ENCODE measurements at regions not wholly inside any gene's neighbourhood (a gene's known extent, or its start where the extent isn't known, plus 50 kb on each side); places are given as distances from the start of the nearest gene placed in this dataset.

DNA sequence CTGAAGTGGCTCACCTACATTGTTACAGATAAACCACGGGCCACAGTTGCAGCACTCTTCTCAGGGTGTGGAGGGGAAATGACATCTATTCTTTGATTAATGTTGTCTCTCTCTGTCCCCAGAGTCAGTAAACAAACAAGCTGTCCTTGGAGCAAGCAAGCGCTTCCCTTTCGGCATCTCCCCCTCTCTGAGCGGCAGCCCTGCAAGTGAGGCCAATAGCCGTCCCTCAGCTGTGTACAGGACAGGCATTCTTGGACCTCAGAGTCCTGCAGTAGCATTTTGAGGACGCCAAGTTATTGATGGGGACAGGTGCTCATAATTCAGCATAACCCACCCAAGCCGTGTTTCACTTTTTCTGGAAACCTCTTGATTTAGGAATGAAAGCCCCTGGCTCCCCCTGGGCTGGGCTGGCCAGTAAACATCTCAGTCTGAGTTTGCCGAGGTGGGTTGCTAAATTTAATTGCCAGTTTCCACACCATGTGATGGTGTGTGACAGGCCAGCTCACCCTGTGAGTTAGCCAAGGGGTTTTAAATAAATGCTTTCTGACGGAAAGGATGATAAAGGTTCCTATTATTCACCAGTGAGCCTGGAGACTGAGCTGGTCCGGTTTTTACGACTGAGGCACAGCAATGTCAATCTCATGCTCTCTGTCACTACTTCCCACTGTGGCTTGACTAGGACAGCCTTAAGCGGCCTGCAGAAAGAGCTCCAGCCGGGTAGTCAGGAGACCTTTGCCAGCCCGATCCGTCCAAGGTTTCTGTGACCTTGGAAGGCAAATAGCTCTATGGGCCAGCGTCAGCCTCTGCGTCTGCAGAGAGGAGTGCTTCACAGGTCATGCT, 214.8 kb upstream of the RREB1 start:
- no peaks in the 10 kb centered on the region for H3K9me3 ChIP-seq (ENCODE audit: low read depth, low read length)
- H3K4me3 ChIP-seq (ENCODE audit: low read length), result no peak overlapping the region
- peaks cover 36% of the 10 kb centered on the region for H3K4me1 ChIP-seq (ENCODE audit: insufficient read depth, low read length)
- no peaks in the 10 kb centered on the region for H3K27me3 ChIP-seq (ENCODE audit: insufficient read depth, low read length)

DNA sequence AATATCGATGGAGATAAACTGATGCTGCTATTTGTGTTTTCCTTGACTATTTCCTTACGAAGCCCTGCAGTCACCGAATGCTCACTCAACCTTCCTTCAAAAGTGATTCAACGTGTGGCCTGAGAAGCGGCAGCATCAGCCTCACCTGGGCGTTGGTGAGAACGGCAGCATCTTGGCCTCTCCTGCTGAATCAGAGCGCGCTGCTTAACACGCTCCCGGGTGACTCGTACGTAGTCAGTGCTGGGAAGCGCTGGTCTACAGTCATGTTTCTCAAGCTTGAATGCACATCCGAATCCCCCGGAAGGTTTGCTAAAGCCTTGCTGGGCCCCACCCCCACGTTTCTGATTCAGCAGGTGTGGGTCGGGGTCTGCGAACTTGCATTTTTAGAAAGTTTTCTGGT, 214.1 kb upstream of the RREB1 start:
- Histone ChIP-seq H3K27me3 (ENCODE audit: insufficient read depth, low read length) (no peaks in the 10 kb centered on the region), H3K4me3 (ENCODE audit: low read length) (no peak overlapping the region), H3K9me3 (ENCODE audit: low read depth, low read length) (no peaks in the 10 kb centered on the region), H3K4me1 (ENCODE audit: insufficient read depth, low read length) (peaks cover 36% of the 10 kb centered on the region)

DNA sequence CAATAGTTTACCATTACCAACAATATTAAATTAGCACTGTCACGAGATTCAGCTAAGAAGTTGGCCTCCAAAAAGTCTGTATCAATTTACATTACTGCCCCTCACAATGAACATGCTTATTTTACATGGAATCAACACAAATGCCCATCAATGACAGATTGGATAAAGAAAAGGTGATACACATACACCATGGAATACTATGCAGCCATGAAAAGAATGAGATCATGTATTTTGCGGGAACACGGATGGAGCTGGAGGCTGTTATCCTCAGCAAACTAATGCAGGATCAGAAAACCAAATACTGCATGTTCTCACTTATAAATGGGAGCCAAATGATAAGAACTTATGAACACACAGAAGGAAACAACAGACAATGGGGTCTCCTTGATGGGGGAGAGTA, 211.8 kb upstream of the RREB1 start:
- Histone ChIP-seq H3K9me3 (ENCODE audit: low read depth, low read length) (no peaks in the 10 kb centered on the region), H3K4me3 (ENCODE audit: low read length) (no peak overlapping the region), H3K4me1 (ENCODE audit: insufficient read depth, low read length) (peaks cover 27% of the 10 kb centered on the region), H3K27me3 (ENCODE audit: insufficient read depth, low read length) (no peaks in the 10 kb centered on the region)

DNA sequence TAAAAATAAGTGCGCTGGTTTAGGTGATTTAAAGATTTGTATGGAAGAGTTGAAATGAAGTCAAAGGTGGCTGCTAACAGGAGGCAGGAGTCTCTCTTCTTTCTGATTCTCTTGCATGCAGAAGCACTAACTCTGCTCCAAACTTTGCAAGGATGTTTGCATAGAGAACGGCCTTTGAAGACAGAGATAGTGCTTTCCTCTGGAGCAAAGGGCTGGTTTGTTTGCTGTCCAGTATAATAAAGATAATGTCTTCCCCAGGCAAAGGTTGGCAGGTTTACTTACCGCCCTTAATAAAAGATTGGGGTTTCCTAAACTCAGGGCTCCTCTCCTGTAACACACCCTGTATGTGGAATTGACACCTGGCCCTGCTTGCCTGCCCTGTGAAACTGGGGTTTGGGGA, 210.6 kb upstream of the RREB1 start:
- Histone ChIP-seq H3K4me3 (ENCODE audit: low read length) (no peak overlapping the region), H3K27me3 (ENCODE audit: insufficient read depth, low read length) (no peaks in the 10 kb centered on the region), H3K9me3 (ENCODE audit: low read depth, low read length) (no peaks in the 10 kb centered on the region), H3K4me1 (ENCODE audit: insufficient read depth, low read length) (peaks cover 15% of the 10 kb centered on the region)

DNA sequence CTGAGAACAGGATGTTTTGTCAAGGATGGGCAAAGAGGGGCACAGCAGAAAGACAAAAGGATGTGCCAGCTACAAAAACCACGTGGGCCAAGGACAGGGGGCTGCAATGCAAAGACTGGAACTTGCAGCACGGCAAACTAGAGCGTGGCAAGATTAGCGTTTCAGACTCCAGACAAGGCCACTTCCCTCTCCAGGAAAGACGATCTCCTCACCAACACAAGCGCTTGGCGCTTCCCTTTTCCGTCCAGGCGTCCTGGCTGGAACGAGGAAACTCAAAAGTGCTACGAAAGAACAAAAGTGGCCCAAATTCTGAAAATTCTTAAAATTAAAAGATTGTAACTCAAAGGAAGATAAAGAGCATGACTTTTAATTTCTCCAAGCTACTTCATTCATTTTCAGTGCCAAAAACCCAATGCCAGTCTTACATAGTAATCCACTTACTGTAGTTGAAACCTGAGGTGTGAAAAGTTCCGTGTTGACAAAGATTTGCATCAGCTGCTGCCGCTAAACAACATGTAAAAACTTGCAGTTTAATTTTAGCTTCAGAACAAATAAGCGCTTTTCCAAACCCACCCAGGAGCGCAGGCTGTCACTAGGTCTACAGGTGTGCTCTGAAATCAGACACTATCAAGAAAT, 207.1 kb upstream of the RREB1 start:
- Histone ChIP-seq H3K9me3 (ENCODE audit: low read depth, low read length) (no peaks in the 10 kb centered on the region), H3K27me3 (ENCODE audit: insufficient read depth, low read length) (no peaks in the 10 kb centered on the region), H3K4me1 (ENCODE audit: insufficient read depth, low read length) (peaks cover 7% of the 10 kb centered on the region), H3K4me3 (ENCODE audit: low read length) (no peak overlapping the region)

DNA sequence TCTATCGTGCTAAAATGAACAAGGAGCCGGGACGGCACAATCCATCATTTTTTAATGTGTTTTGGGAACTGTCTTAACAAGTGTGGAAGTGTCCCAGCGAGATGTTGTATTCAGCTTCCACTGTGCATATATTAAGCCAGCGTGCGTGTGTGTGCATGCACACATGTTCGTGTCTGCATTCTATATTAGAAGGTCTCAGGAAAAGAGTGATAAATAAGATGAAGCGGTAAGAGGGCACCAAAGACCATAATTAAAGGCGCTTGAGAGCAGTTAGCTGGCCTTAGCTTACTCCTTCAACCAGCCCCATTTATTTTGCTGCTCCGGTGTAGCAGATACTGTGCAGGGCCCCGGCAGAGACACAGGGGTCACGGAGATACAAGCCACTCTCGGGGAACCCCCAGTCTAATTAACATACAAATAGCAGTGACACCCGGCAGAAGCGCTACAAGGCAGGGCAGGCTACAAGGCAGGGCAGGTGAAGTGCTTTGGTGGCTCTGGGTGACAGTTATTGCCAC, 206.5 kb upstream of the RREB1 start:
- Histone ChIP-seq H3K9me3 (ENCODE audit: low read depth, low read length) (no peaks in the 10 kb centered on the region), H3K4me3 (ENCODE audit: low read length) (no peak overlapping the region), H3K27me3 (ENCODE audit: insufficient read depth, low read length) (no peaks in the 10 kb centered on the region), H3K4me1 (ENCODE audit: insufficient read depth, low read length) (peaks cover 7% of the 10 kb centered on the region)

DNA sequence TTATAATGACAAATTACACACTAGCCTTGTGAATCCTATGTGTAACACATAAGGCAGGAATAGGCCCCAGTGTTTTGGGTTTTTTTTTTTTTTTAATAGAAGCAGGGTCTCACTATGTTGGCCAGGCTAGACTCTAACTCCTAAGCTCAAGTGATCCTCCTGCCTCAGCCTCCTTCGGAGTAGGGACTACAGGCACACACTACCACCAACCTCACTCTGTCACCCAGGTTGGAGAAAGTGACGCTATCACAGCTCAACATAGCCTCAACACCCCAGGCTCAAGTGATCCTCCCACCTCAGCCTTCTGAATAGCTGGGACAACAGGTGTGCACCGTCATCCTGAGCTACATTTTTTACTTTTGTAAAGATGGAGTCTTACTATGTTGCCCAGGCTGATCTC, 205.8 kb upstream of the RREB1 start:
- Histone ChIP-seq H3K4me3 (ENCODE audit: low read length) (no peak overlapping the region), H3K27me3 (ENCODE audit: insufficient read depth, low read length) (no peaks in the 10 kb centered on the region), H3K9me3 (ENCODE audit: low read depth, low read length) (no peaks in the 10 kb centered on the region), H3K4me1 (ENCODE audit: insufficient read depth, low read length) (peaks cover 7% of the 10 kb centered on the region)

DNA sequence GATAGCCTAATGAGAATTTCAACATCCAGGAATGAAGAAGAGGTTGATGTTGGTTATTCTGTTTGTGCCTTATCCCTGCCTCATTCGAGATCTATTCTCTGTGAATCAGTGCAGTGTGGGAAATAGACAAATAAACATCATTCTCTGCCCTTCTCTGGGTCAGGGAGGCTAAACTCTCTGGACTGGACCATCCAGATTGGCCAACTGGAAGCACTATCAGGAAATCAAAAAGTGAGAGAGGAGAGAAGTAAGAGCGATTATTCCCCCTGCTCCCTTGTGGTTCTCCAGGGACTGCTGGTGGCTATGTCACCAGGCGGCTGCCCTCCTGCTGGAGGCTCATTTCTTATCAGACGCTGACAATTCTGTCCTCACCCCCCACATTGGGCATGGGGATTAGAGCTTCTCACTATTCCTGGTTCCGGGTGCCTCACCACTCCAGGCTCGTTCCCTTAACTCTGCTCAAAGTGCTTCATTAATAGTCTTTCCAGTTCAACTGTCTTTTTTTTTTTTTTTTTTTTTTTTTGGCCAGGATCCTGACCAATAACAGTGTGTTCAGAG, 201.7 kb upstream of the RREB1 start:
- H3K9me3 ChIP-seq (ENCODE audit: low read depth, low read length), result no peaks in the 10 kb centered on the region
- no peak overlapping the region for H3K4me3 ChIP-seq (ENCODE audit: low read length)
- no peaks in the 10 kb centered on the region for H3K4me1 ChIP-seq (ENCODE audit: insufficient read depth, low read length)
- no peaks in the 10 kb centered on the region for H3K27me3 ChIP-seq (ENCODE audit: insufficient read depth, low read length)

DNA sequence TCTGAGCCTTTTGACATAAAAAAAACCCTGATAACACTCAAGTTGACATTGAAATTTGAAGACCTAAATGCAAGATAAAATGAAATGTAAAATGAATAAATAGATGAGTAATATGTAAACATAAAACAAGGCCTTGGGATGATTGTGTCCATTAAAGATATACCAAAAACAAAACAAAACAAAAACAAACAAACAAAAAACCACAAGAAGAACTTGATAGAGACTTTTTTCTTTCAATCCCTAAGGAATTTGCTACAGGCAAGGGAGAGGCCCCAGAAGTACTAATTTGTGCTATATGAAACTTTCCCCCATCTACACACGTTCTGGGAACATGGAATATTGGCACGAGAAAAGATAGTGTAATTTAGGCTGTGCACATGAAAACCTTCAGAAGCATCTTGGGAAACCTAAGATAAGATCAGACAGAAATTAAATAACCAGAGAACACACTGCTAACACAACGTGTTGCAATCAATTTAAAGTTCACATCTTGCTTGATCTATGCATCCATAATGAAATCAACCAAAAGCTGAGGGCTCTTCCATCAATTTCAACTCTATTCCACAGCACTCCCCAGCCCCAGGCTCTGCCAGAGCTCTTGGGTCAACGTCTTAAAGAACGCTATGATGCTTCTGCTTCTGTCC, 201.1 kb upstream of the RREB1 start:
- H3K4me1 ChIP-seq (ENCODE audit: insufficient read depth, low read length), result no peaks in the 10 kb centered on the region
- no peaks in the 10 kb centered on the region for H3K27me3 ChIP-seq (ENCODE audit: insufficient read depth, low read length)
- H3K9me3 ChIP-seq (ENCODE audit: low read depth, low read length), result no peaks in the 10 kb centered on the region
- H3K4me3 ChIP-seq (ENCODE audit: low read length), result no peak overlapping the region

DNA sequence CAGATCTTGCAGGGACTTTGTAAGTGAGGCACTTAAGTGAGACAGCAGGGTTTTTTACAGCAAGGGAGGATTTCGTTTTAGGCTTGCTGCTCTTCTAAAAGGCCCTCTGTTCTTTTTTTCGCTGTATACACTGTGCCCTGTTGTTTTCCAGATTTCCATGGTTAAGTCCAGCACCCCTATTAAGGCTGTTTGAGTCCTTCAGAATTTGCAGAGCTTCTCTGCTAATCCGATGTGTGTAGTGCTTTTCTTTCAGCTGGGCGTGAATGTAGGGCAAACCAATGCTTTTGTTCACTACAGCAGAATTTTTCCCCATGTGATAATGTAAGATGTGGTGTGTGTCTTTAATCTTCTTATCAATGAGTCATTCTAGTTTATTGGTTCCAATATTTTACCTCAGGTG, 200.5 kb upstream of the RREB1 start:
- no peaks in the 10 kb centered on the region for H3K27me3 ChIP-seq (ENCODE audit: insufficient read depth, low read length)
- peaks cover 1% of the 10 kb centered on the region for H3K4me1 ChIP-seq (ENCODE audit: insufficient read depth, low read length)
- H3K4me3 ChIP-seq (ENCODE audit: low read length), result no peak overlapping the region
- H3K9me3 ChIP-seq (ENCODE audit: low read depth, low read length), result no peaks in the 10 kb centered on the region

DNA sequence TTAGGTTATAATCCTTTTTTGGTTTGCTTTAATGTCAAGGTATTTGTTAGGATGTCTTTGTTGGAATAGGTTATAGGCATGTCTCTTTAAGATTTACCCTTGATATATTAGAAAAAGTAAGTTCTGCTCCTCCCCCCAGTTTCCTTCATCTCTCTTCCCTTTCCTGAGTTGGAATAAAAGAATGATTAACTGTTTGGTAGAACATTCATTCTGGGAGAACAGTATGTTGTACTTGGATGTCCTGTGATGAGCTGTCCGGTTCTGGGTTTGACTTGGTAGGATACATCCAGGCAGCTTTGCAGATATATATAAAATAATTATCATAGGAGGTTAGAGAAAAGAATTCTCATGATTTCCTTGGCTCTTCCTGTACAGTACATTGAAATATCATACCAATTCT, 199.6 kb upstream of the RREB1 start:
- H3K27me3 ChIP-seq (ENCODE audit: insufficient read depth, low read length), result no peaks in the 10 kb centered on the region
- H3K4me3 ChIP-seq (ENCODE audit: low read length), result no peak overlapping the region
- H3K4me1 ChIP-seq (ENCODE audit: insufficient read depth, low read length), result peaks cover 9% of the 10 kb centered on the region
- no peaks in the 10 kb centered on the region for H3K9me3 ChIP-seq (ENCODE audit: low read depth, low read length)

DNA sequence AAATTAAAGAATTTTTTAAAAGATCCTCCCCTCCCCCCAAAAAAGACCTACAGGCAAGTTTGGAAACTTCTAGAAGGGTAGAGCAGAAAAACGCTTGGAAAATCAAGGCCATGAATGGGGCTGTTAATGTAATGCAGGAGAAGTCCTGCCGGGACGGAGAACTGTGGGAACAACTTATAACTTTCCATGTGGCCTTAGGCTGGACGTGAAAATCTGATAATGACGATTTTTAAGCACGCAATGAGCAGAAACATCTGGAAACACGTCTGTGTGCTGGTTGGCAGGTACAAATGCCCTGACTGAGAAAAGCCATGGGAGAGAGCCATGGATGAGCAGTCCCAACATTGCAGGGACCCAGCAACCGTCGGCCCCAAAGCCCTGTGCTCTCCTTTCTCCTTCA, 198.7 kb upstream of the RREB1 start:
- H3K9me3 ChIP-seq (ENCODE audit: low read depth, low read length), result no peaks in the 10 kb centered on the region
- no peak overlapping the region for H3K4me3 ChIP-seq (ENCODE audit: low read length)
- no peaks in the 10 kb centered on the region for H3K27me3 ChIP-seq (ENCODE audit: insufficient read depth, low read length)
- H3K4me1 ChIP-seq (ENCODE audit: insufficient read depth, low read length), result peaks cover 10% of the 10 kb centered on the region

DNA sequence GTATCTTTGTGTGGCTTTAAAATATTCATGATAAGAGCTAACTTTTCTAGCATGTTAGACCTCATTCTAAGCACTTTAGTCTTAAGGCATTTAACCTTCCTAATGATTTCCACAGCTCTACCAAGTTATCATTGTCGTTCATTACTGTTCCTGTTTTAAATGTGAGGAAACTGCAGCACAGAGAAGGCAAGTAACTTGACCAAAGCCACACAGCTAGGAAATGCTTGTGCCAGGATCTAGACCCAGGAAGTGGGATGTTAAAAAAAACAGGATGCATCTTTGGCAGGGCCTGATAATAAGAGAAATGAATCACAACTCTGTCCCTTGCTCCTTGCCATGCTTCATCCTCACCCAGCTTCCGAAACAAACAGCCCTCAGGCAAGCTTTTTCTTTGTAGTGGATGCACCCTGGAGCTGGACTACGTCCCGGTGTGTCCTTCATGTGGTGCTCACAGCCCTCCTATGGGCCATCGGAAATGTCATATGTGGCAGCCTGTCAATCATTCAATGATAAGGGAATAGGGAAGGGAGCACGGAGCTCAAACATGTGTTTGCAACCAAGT, 196.9 kb upstream of the RREB1 start:
- Histone ChIP-seq H3K27me3 (ENCODE audit: insufficient read depth, low read length) (no peaks in the 10 kb centered on the region), H3K4me1 (ENCODE audit: insufficient read depth, low read length) (peaks cover 18% of the 10 kb centered on the region), H3K9me3 (ENCODE audit: low read depth, low read length) (no peaks in the 10 kb centered on the region), H3K4me3 (ENCODE audit: low read length) (no peak overlapping the region)

DNA sequence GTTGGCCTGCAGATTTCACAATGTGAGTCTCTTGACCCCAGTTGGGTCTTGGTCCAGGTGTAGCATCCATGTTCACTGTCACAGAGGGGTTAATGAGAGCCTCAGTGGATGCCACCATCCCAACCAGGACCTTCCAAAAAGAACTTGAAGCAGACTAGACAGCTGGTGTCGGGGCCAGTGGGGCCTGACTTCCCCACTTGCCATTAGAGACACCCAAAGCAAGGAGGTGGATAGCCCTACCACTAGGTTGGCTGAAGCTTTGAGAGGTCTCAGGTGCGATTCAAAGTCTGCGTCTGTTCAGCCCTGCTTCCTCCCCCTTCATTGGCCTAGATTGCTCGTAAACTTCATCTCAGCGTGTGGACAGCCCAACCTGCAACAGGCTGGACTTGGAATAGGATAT, 196.4 kb upstream of the RREB1 start:
- no peaks in the 10 kb centered on the region for H3K9me3 ChIP-seq (ENCODE audit: low read depth, low read length)
- H3K27me3 ChIP-seq (ENCODE audit: insufficient read depth, low read length), result no peaks in the 10 kb centered on the region
- peaks cover 23% of the 10 kb centered on the region for H3K4me1 ChIP-seq (ENCODE audit: insufficient read depth, low read length)
- no peak overlapping the region for H3K4me3 ChIP-seq (ENCODE audit: low read length)

Measured in mononuclear cell (primary cell).